OCI-LY7 (cell line): ENCODE measurements at regions not wholly inside any gene's neighbourhood (a gene's known extent, or its start where the extent isn't known, plus 50 kb on each side); places are given as distances from the start of the nearest gene placed in this dataset.

ENCODE experiments used
- BruUV-seq: library from RNA; stranded (reverse); fragments of 400-500 nt; replicated peaks from 2 replicates; lab custom pipeline; 2021; lab: Mats Ljungman, UMichigan
- CTCF ChIA-PET: fragments of 300-600 bp; sonication (Branson Sonifier 250); formaldehyde crosslinking; loops from one replicate; lab custom pipeline; 2022; ENCODE audit warnings: antibody characterized with exemption; ENCODE audit not compliant: unreplicated experiment; lab: Charles Lee
- POLR2A ChIA-PET: fragments of 300-600 bp; sonication (Branson Sonifier 250); formaldehyde crosslinking; loops from one replicate; lab custom pipeline; 2022; ENCODE audit warnings: antibody characterized with exemption; lab: Charles Lee
- DNase-seq: peaks from one replicate; pipeline ENCODE4 v3.0.0-alpha.2; 2015; ENCODE audit warnings: low spot score
- H2AFZ ChIP-seq: fragments of 200-600 bp; sonication (generic), shearing (Covaris generic); 2 replicates; pipeline ENCODE4 v1.6.1; 2014; ENCODE audit warnings: mild to moderate bottlenecking, antibody characterized with exemption, low read length, moderate library complexity
- H3K27ac ChIP-seq: fragments of 200-600 bp; sonication (generic); 2 replicates; pipeline ENCODE4 v1.5.1; 2014; ENCODE audit warnings: mixed run types, low read depth, mild to moderate bottlenecking, moderate library complexity, low read length, inconsistent platforms; ENCODE audit not compliant: poor library complexity, severe bottlenecking
- H3K36me3 ChIP-seq: fragments of 200-600 bp; sonication (generic); 2 replicates; pipeline ENCODE4 v1.6.1; 2014; ENCODE audit warnings: mild to moderate bottlenecking, antibody characterized with exemption, low read length, moderate library complexity, mixed read lengths; ENCODE audit not compliant: insufficient read depth
- H3K4me1 ChIP-seq: fragments of 200-600 bp; sonication (generic); 2 replicates; pipeline ENCODE4 v1.5.1; 2014; ENCODE audit warnings: mild to moderate bottlenecking, low read length; ENCODE audit not compliant: insufficient read depth, poor library complexity, severe bottlenecking
- H3K4me2 ChIP-seq: fragments of 200-600 bp; sonication (generic); 2 replicates; pipeline ENCODE4 v1.6.1; 2014; ENCODE audit warnings: mild to moderate bottlenecking, low read length
- H3K4me3 ChIP-seq: fragments of 200-600 bp; sonication (generic); 2 replicates; pipeline ENCODE4 v1.5.1; 2014; ENCODE audit warnings: mild to moderate bottlenecking, low read depth, low read length; ENCODE audit not compliant: poor library complexity, severe bottlenecking
- H3K79me2 ChIP-seq: fragments of 200-600 bp; sonication (generic); 2 replicates; pipeline ENCODE4 v1.6.1; 2016; ENCODE audit warnings: low read depth, mild to moderate bottlenecking, low read length, moderate library complexity, mixed read lengths; ENCODE audit not compliant: insufficient read depth
- H3K9me2 ChIP-seq: fragments of 200-600 bp; sonication (generic); 2 replicates; pipeline ENCODE4 v1.6.1; 2016; ENCODE audit warnings: mild to moderate bottlenecking, low read length, mixed read lengths; ENCODE audit not compliant: insufficient read depth
- H3K9me3 ChIP-seq: fragments of 200-600 bp; sonication (generic); 2 replicates; pipeline ENCODE4 v1.6.1; 2014; ENCODE audit warnings: mild to moderate bottlenecking, mixed run types, low read length, mixed read lengths
- H4K20me1 ChIP-seq: fragments of 200-600 bp; sonication (generic); 2 replicates; pipeline ENCODE4 v1.6.1; 2014; ENCODE audit warnings: mild to moderate bottlenecking, antibody characterized with exemption, low read length, moderate library complexity, mixed read lengths; ENCODE audit not compliant: insufficient read depth
- EZH2phosphoT487 ChIP-seq: fragments of 200-600 bp; sonication (generic); IDR thresholded peaks from 2 replicates; pipeline ENCODE4 v1.6.1; 2018; ENCODE audit warnings: low read depth, borderline replicate concordance, mild to moderate bottlenecking, mixed run types, antibody characterized with exemption, low read length, moderate library complexity, mixed read lengths
- intact Hi-C: fragments of 100-400 bp; cut with micrococcal nuclease; formaldehyde crosslinking; loops from one replicate; pipeline ENCODE4 v1.10.0; 2022; ENCODE audit not compliant: unreplicated experiment
- TF ChIP-seq, protein P1 (sequence below): fragments of 200-600 bp; sonication (generic); conservative IDR thresholded peaks from 2 replicates; pipeline ENCODE4 v1.5.1; 2014; ENCODE audit warnings: mild to moderate bottlenecking, antibody characterized with exemption, low read length, moderate library complexity, mixed read lengths

DNA sequence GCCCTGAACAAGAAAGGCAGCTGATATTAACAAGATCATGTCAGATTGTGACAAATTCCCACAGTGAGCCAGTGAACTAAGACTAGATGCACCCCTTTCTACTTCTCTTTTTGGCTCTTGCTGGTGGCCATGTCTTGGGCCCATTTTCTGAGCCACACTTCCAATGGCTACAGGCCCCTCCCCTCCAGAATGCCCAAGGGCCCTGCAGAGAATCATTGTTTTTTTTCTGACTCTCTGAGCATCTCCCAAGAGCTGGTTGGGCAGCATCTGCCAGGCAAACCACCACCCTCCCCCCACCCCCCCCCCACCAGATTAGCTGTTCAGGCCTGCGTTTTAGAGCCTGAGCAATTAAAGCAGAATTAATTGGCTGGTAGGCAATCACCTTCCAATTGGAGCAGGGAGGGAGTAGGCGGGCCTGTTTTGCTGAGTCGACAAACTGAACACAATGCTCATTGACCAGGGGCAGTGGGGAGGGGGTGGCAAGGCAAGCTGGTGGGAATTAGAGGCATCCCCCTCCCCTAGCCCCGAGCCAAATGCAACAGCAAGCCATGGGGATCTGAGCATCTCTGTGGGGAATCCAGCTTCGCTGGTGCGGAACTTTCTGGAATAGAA lies 541.4 kb downstream of the MN1 start:
- H4K20me1 ChIP-seq, result no peaks in the 10 kb centered on the region
- TF ChIP-seq EZH2phosphoT487, result no peak
- TF ChIP-seq, protein P1, sequence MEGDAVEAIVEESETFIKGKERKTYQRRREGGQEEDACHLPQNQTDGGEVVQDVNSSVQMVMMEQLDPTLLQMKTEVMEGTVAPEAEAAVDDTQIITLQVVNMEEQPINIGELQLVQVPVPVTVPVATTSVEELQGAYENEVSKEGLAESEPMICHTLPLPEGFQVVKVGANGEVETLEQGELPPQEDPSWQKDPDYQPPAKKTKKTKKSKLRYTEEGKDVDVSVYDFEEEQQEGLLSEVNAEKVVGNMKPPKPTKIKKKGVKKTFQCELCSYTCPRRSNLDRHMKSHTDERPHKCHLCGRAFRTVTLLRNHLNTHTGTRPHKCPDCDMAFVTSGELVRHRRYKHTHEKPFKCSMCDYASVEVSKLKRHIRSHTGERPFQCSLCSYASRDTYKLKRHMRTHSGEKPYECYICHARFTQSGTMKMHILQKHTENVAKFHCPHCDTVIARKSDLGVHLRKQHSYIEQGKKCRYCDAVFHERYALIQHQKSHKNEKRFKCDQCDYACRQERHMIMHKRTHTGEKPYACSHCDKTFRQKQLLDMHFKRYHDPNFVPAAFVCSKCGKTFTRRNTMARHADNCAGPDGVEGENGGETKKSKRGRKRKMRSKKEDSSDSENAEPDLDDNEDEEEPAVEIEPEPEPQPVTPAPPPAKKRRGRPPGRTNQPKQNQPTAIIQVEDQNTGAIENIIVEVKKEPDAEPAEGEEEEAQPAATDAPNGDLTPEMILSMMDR, result no peak
- ChIA-PET POLR2A (no interaction called here), CTCF (no interaction called here)
- no peak overlapping the region for H3K4me3 ChIP-seq
- no peak overlapping the region for H2AFZ ChIP-seq
- peaks cover 5% of the 10 kb centered on the region for H3K4me1 ChIP-seq
- peaks cover 7% of the 10 kb centered on the region for H3K9me3 ChIP-seq
- DNase-seq, result no peak
- intact Hi-C loops, result no loop called here
- H3K4me2 ChIP-seq, result no peak overlapping the region
- no peaks in the 10 kb centered on the region for H3K36me3 ChIP-seq
- no peaks in the 10 kb centered on the region for H3K79me2 ChIP-seq
- no peaks in the 10 kb centered on the region for H3K9me2 ChIP-seq
- BruUV-seq, result no TSS peak
- H3K27ac ChIP-seq, result no peak overlapping the region

DNA sequence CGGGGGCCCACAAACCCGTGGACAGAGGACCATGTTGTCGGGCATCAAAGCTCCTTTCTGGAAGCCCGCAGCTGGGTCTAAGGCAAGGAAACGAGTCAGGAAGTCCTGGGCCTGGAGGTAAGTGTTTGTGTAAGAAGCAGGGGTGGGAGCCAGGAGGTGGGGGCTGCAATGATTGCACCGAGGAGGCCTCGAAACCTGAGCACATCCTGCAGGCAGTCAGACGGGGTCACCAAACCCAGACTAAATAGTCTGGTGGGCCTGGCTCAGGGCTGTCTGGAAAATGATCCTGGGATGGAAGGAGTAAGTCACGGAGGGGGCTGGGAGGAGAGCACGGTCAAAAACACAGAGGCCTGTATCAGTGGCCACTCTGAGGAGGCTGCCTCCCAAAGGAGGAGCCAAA lies 539.2 kb downstream of the MN1 start:
- no peaks in the 10 kb centered on the region for H3K9me2 ChIP-seq
- no peak overlapping the region for H2AFZ ChIP-seq
- no peaks in the 10 kb centered on the region for H3K9me3 ChIP-seq
- H3K36me3 ChIP-seq, result no peaks in the 10 kb centered on the region
- TF ChIP-seq, protein P1, result no peak
- no peak for TF ChIP-seq EZH2phosphoT487
- no peak overlapping the region for H3K4me2 ChIP-seq
- POLR2A ChIA-PET, result interaction anchor here (0.5 kb wide), 1 partner anchor 269 kb away, joined by 5 read pairs; no protein-coding TSS in a partner anchor
- no peak overlapping the region for H3K27ac ChIP-seq
- no peak overlapping the region for H3K4me3 ChIP-seq
- intact Hi-C loops, result no loop called here
- DNase-seq, result no peak
- BruUV-seq, result no TSS peak
- CTCF ChIA-PET, result no interaction called here
- no peaks in the 10 kb centered on the region for H3K79me2 ChIP-seq
- H3K4me1 ChIP-seq, result peaks cover 5% of the 10 kb centered on the region
- no peaks in the 10 kb centered on the region for H4K20me1 ChIP-seq

DNA sequence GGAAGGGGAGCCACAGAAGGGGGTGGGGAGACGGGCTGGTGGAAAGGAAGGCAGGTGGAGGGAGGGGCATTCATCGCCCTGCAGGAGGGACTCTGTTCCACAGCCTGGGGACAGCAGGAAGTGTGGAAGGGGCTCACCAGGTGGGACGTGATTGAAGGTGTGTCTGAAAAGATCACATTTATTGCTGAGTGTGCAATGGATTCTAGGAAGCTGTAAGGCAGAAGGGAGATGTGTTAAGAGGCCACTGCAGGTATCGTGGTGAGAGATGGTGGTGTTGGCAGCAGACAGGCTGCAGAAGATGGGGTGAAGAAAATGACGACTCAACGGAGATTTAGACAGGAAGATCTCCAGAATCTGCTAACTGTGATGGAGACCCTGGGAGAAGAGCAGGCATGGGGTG lies 537.4 kb downstream of the MN1 start:
- ChIA-PET POLR2A (no interaction called here), CTCF (no interaction called here)
- no peak overlapping the region for H3K27ac ChIP-seq
- H3K36me3 ChIP-seq, result no peaks in the 10 kb centered on the region
- H3K9me2 ChIP-seq, result no peaks in the 10 kb centered on the region
- intact Hi-C loops, result no loop called here
- no peaks in the 10 kb centered on the region for H4K20me1 ChIP-seq
- no peak overlapping the region for H2AFZ ChIP-seq
- no peaks in the 10 kb centered on the region for H3K4me1 ChIP-seq
- TF ChIP-seq EZH2phosphoT487, result no peak
- TF ChIP-seq, protein P1, result no peak
- no TSS peak for BruUV-seq
- no peak for DNase-seq
- no peaks in the 10 kb centered on the region for H3K9me3 ChIP-seq
- no peak overlapping the region for H3K4me2 ChIP-seq
- no peaks in the 10 kb centered on the region for H3K79me2 ChIP-seq
- H3K4me3 ChIP-seq, result no peak overlapping the region
